H1 (cell line): ENCODE measurements at regions not wholly inside any gene's neighbourhood (a gene's known extent, or its start where the extent isn't known, plus 50 kb on each side); places are given as distances from the start of the nearest gene placed in this dataset.

Experiments
- CTCF ChIA-PET: fragments of 300-600 bp; sonication (Branson Sonifier 250); formaldehyde crosslinking; loops from one replicate; lab custom pipeline; 2021; ENCODE audit not compliant: partially characterized antibody; lab: Charles Lee
- POLR2A ChIA-PET: fragments of 300-600 bp; sonication (Branson Sonifier 250); formaldehyde crosslinking; loops from one replicate; lab custom pipeline; 2021; ENCODE audit warnings: inconsistent platforms; ENCODE audit not compliant: partially characterized antibody; lab: Charles Lee
- DNase-seq, 2 experiments: peaks; one replicate each; pipeline versions ENCODE4 v3.0.0 to v3.0.0-alpha.2; 2010 to 2022; ENCODE audit warnings: low spot score in 2 of 2, low read depth in 1 of 2, mixed read lengths in 1 of 2
- FAIRE-seq: peaks from 2 replicates; lab custom pipeline; 2011; peaks lifted over from hg19 to GRCh38; lab: Jason Lieb, UNC
- H2AFZ ChIP-seq: 2 replicates; pipeline ENCODE4 v1.8.1; 2012; ENCODE audit warnings: low read length, inconsistent platforms
- H2AK5ac ChIP-seq: 2 replicates; pipeline ENCODE4 v1.6.1; 2013; ENCODE audit warnings: low read depth, low read length
- H2BK120ac ChIP-seq: replicated peaks from 2 replicates; pipeline ENCODE3; 2013; ENCODE audit warnings: low read depth, low read length, inconsistent platforms
- H2BK12ac ChIP-seq: 2 replicates; pipeline ENCODE4 v1.6.1; 2013; ENCODE audit warnings: low read depth, low read length
- H2BK15ac ChIP-seq: 2 replicates; pipeline ENCODE4 v1.6.1; 2013; ENCODE audit warnings: low read length
- H2BK20ac ChIP-seq: 2 replicates; pipeline ENCODE4 v1.6.1; 2013; ENCODE audit warnings: low read length
- H2BK5ac ChIP-seq: 2 replicates; pipeline ENCODE4 v1.6.1; 2013; ENCODE audit warnings: low read depth, low read length
- H3K14ac ChIP-seq: 2 replicates; pipeline ENCODE4 v1.6.1; 2013; ENCODE audit warnings: inconsistent platforms; ENCODE audit not compliant: insufficient read length
- H3K18ac ChIP-seq: 2 replicates; pipeline ENCODE4 v1.6.1; 2013; ENCODE audit warnings: low read length; ENCODE audit errors: extremely low read depth
- H3K23ac ChIP-seq: 2 replicates; pipeline ENCODE4 v1.6.1; 2013; ENCODE audit warnings: inconsistent platforms; ENCODE audit not compliant: insufficient read length
- H3K23me2 ChIP-seq: 2 replicates; pipeline ENCODE4 v1.6.1; 2013; ENCODE audit warnings: low read depth, low read length
- H3K27ac ChIP-seq: 2 replicates; pipeline ENCODE4 v1.6.1; 2011; ENCODE audit warnings: low read depth, low read length, inconsistent platforms
- H3K27me3 ChIP-seq, 4 experiments: replicated peaks in 1 of 4; 1 replicate in 1 of 4; 2 replicates in 3 of 4; pipeline versions ENCODE4 v1.6.1 to v1.8.1; 2011 to 2013; ENCODE audit warnings: low read length in 3 of 4, mild to moderate bottlenecking in 3 of 4, inconsistent platforms in 2 of 4, mixed read lengths in 2 of 4, moderate library complexity in 1 of 4; ENCODE audit not compliant: control insufficient read depth in 3 of 4, insufficient read depth in 3 of 4; ENCODE audit errors: extremely low read depth in 1 of 4
- H3K36me3 ChIP-seq, 4 experiments: 2 replicates each; pipeline versions ENCODE4 v1.6.1 to v1.8.1; 2011 to 2013; ENCODE audit warnings: mild to moderate bottlenecking in 4 of 4, low read length in 3 of 4, moderate library complexity in 2 of 4, control low read depth in 1 of 4, inconsistent platforms in 1 of 4; ENCODE audit not compliant: insufficient read depth in 4 of 4, control insufficient read depth in 2 of 4
- H3K4ac ChIP-seq: replicated peaks from 2 replicates; pipeline ENCODE3; 2013; ENCODE audit warnings: low read length, low read depth, mixed read lengths, inconsistent platforms; ENCODE audit not compliant: insufficient read length
- H3K4me1 ChIP-seq, 4 experiments: replicated peaks in 1 of 4; 1 replicate in 1 of 4; 2 replicates in 3 of 4; pipeline versions ENCODE4 v1.6.1 to v1.8.1; 2011 to 2013; ENCODE audit warnings: low read length in 3 of 4, inconsistent platforms in 2 of 4, mixed read lengths in 1 of 4; ENCODE audit not compliant: insufficient read depth in 4 of 4, control insufficient read depth in 3 of 4
- H3K4me2 ChIP-seq, 2 experiments: 2 replicates each; pipeline versions ENCODE4 v1.6.1 to v1.8.1; 2011 to 2013; ENCODE audit warnings: low read depth in 2 of 2, low read length in 2 of 2, control low read depth in 1 of 2, inconsistent platforms in 1 of 2, mild to moderate bottlenecking in 1 of 2; ENCODE audit not compliant: insufficient read depth in 1 of 2
- H3K4me3 ChIP-seq, 4 experiments: fragments of 200-600, 300-600 bp in 1 of 4; sonication (generic), shearing (Covaris generic), sonication (Bioruptor Twin) in 1 of 4; 2 replicates each; pipeline versions ENCODE4 v1.5.1 to v1.8.1; 2011 to 2016; ENCODE audit warnings: low read length in 4 of 4, low read depth in 3 of 4, control low read depth in 2 of 4, inconsistent platforms in 2 of 4, mild to moderate bottlenecking in 2 of 4, mixed read lengths in 1 of 4, moderate library complexity in 1 of 4; ENCODE audit not compliant: insufficient read depth in 2 of 4; ENCODE audit errors: extremely low read depth in 1 of 4
- H3K56ac ChIP-seq: replicated peaks from 2 replicates; pipeline ENCODE3; 2013; ENCODE audit warnings: low read depth, mild to moderate bottlenecking, mixed read lengths, low read length, inconsistent platforms; ENCODE audit not compliant: insufficient read length
- H3K79me1 ChIP-seq: 2 replicates; pipeline ENCODE4 v1.6.1; 2013; ENCODE audit warnings: low read depth, low read length, control low read depth
- H3K79me2 ChIP-seq, 2 experiments: 2 replicates each; pipeline versions ENCODE4 v1.6.1 to v1.8.1; 2012 to 2013; ENCODE audit warnings: low read length in 2 of 2, mild to moderate bottlenecking in 2 of 2, inconsistent platforms in 1 of 2; ENCODE audit not compliant: insufficient read depth in 2 of 2, control insufficient read depth in 1 of 2
- H3K9ac ChIP-seq, 4 experiments: replicated peaks in 1 of 4; 1 replicate in 1 of 4; 2 replicates in 3 of 4; pipeline versions ENCODE4 v1.6.1 to v1.8.1; 2011 to 2013; ENCODE audit warnings: low read depth in 3 of 4, low read length in 3 of 4, control low read depth in 2 of 4, mild to moderate bottlenecking in 2 of 4, moderate library complexity in 2 of 4, inconsistent platforms in 1 of 4; ENCODE audit errors: extremely low read depth in 1 of 4
- H3K9me3 ChIP-seq, 2 experiments: 2 replicates each; pipeline versions ENCODE4 v1.6.1 to v1.8.1; 2012 to 2013; ENCODE audit warnings: mild to moderate bottlenecking in 2 of 2, moderate library complexity in 2 of 2, control low read depth in 1 of 2, inconsistent platforms in 1 of 2, low read depth in 1 of 2, low read length in 1 of 2, mixed read lengths in 1 of 2; ENCODE audit not compliant: insufficient read depth in 2 of 2
- H4K20me1 ChIP-seq, 2 experiments: replicated peaks in 1 of 2; 2 replicates each; pipeline versions ENCODE3 to v1.8.1; 2011 to 2013; ENCODE audit warnings: inconsistent platforms in 2 of 2, low read length in 2 of 2, mild to moderate bottlenecking in 1 of 2; ENCODE audit not compliant: insufficient read depth in 2 of 2, control insufficient read depth in 1 of 2
- H4K5ac ChIP-seq: 2 replicates; pipeline ENCODE4 v1.6.1; 2013; ENCODE audit warnings: low read length, low read depth, mixed read lengths, inconsistent platforms; ENCODE audit not compliant: insufficient read length
- H4K8ac ChIP-seq: 2 replicates; pipeline ENCODE4 v1.8.0; 2013; ENCODE audit warnings: mild to moderate bottlenecking, moderate library complexity, low read length, inconsistent platforms; ENCODE audit not compliant: insufficient read depth; ENCODE audit errors: extremely low read depth
- H4K91ac ChIP-seq: replicated peaks from 2 replicates; pipeline ENCODE3; 2013; ENCODE audit warnings: low read length, mixed read lengths, inconsistent platforms; ENCODE audit not compliant: insufficient read length
- BRCA1 ChIP-seq: IDR thresholded peaks from 2 replicates; pipeline ENCODE4 v1.6.1; 2012; ENCODE audit warnings: low read depth, low read length, improper control_type of control experiment
- whole genome bisulfite sequencing, 2 experiments: shearing (Covaris generic) in 1 of 2; methylation state at CpG; one replicate each; pipeline versions ENCODE4 v1.1.6 to v1.1.7; 2013 to 2015; ENCODE audit warnings: low lambda C conversion rate in 2 of 2, mixed read lengths in 2 of 2, inconsistent platforms in 1 of 2, low coverage in 1 of 2, missing lambda C conversion rate in 1 of 2; ENCODE audit not compliant: insufficient replicate concordance in 2 of 2, insufficient coverage in 1 of 2, insufficient read length in 1 of 2; ENCODE audit errors: extremely low coverage in 1 of 2, missing lambda C conversion rate in 1 of 2; 5-methylcytosine and 5-hydroxymethylcytosine counted together

DNA sequence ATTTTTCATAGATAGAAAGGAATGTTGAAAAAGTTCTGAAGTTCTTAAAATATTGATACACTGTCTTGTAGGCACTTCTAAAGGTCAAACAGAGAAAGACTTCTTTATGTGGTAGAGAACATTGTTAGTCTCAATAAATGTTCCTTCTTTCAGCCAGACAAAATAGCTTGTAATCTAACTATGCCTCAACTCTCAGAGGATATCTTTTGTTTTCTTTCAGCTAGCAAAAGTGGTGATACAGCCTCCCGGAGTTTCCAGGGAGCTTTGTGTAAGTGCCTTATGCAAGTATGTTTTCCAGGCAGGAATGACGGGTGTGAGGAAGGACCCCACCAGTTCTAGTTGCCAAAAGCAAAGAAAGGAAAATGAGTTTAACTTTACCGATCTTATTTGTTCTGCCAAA is 452.1 kb upstream of the ST6GAL2 start:
- no peak overlapping the region for H2AFZ ChIP-seq
- DNase-seq (no peak), FAIRE-seq (no peak)
- no peak overlapping the region for H3K56ac ChIP-seq
- H3K79me1 ChIP-seq = no peaks in the 10 kb centered on the region
- no peak overlapping the region for H2AK5ac ChIP-seq
- H2BK5ac ChIP-seq = no peak overlapping the region
- H4K8ac ChIP-seq = no peak overlapping the region
- no peak overlapping the region for H3K4ac ChIP-seq
- 88% methylated on average over 3 of the region's 3 CpGs; no CpG with 5 or more reads in 1 of the 2 experiments for WGBS, 2 experiments
- CTCF ChIA-PET = no interaction called here
- no peak overlapping the region for H3K9ac ChIP-seq
- no peak overlapping the region for H2BK20ac ChIP-seq
- H3K23ac ChIP-seq = no peak overlapping the region
- no peaks in the 10 kb centered on the region for H3K4me1 ChIP-seq
- H3K27ac ChIP-seq = no peak overlapping the region
- H3K4me2 ChIP-seq = no peak overlapping the region
- no peak overlapping the region for H3K18ac ChIP-seq
- H3K9me3 ChIP-seq = no peaks in the 10 kb centered on the region
- H3K36me3 ChIP-seq = no peaks in the 10 kb centered on the region
- no peak overlapping the region for H2BK15ac ChIP-seq
- H3K23me2 ChIP-seq = no peaks in the 10 kb centered on the region
- no peak for TF ChIP-seq BRCA1
- TF ChIP-seq, all 59 proteins: peak for 0
- Histone ChIP-seq H4K91ac (no peak overlapping the region), H4K5ac (no peak overlapping the region), H3K79me2 (no peaks in the 10 kb centered on the region), H3K4me3 (no peak overlapping the region), H2BK120ac (no peak overlapping the region), H3K27me3 (no peaks in the 10 kb centered on the region), H2BK12ac (no peak overlapping the region), H3K14ac (no peak overlapping the region), H4K20me1 (no peaks in the 10 kb centered on the region)
- POLR2A ChIA-PET = interaction anchor here (0.7 kb wide), 1 partner anchor 24 kb away, joined by 3 read pairs; no protein-coding TSS in a partner anchor
